DOHH2 (cell line): ENCODE measurements at regions not wholly inside any gene's neighbourhood (a gene's known extent, or its start where the extent isn't known, plus 50 kb on each side); places are given as distances from the start of the nearest gene placed in this dataset.

Experiments
- H3F3A ChIP-seq: fragments of 200-600 bp; sonication (generic), shearing (Covaris generic); 2 replicates; pipeline ENCODE4 v1.6.0; 2016; ENCODE audit warnings: antibody characterized with exemption, mild to moderate bottlenecking; ENCODE audit not compliant: control insufficient read depth, insufficient read depth
- H3K27ac ChIP-seq: fragments of 200-600 bp; sonication (generic); 2 replicates; pipeline ENCODE4 v1.5.1; 2014; ENCODE audit warnings: low read depth, mild to moderate bottlenecking, low read length, moderate library complexity
- H3K27me3 ChIP-seq: fragments of 200-600 bp; sonication (generic); 2 replicates; pipeline ENCODE4 v1.6.1; 2014; ENCODE audit warnings: mild to moderate bottlenecking, low read length, mixed read lengths; ENCODE audit not compliant: control insufficient read depth
- H3K36me3 ChIP-seq: fragments of 200-600 bp; sonication (generic); 2 replicates; pipeline ENCODE4 v1.6.1; 2014; ENCODE audit warnings: mild to moderate bottlenecking, low read length, moderate library complexity, mixed read lengths; ENCODE audit not compliant: control insufficient read depth
- H3K4me1 ChIP-seq: fragments of 200-600 bp; sonication (generic); 2 replicates; pipeline ENCODE4 v1.6.1; 2014; ENCODE audit warnings: mild to moderate bottlenecking, low read length, mixed read lengths; ENCODE audit not compliant: control insufficient read depth
- H3K4me2 ChIP-seq: fragments of 200-600 bp; sonication (generic); 2 replicates; pipeline ENCODE4 v1.6.0; 2014; ENCODE audit warnings: mild to moderate bottlenecking, low read length, moderate library complexity
- H3K4me3 ChIP-seq: fragments of 200-600 bp; sonication (generic); 2 replicates; pipeline ENCODE4 v1.5.1; 2014; ENCODE audit warnings: mild to moderate bottlenecking, low read length, mixed read lengths
- H3K79me2 ChIP-seq: fragments of 200-600 bp; sonication (generic); 2 replicates; pipeline ENCODE4 v1.6.1; 2014; ENCODE audit warnings: mild to moderate bottlenecking, low read length, mixed read lengths; ENCODE audit not compliant: control insufficient read depth
- H3K9me2 ChIP-seq: fragments of 200-600 bp; sonication (generic); replicated peaks from 2 replicates; pipeline ENCODE4 v1.6.1; 2014; ENCODE audit warnings: mild to moderate bottlenecking, low read length, mixed read lengths; ENCODE audit not compliant: control insufficient read depth
- H3K9me3 ChIP-seq: fragments of 200-600 bp; sonication (generic); 2 replicates; pipeline ENCODE4 v1.6.1; 2014; ENCODE audit warnings: antibody characterized with exemption, low read length, mixed read lengths; ENCODE audit not compliant: control insufficient read depth, insufficient read depth
- H4K20me1 ChIP-seq: fragments of 200-600 bp; sonication (generic); 2 replicates; pipeline ENCODE4 v1.6.0; 2014; ENCODE audit warnings: low read depth, mild to moderate bottlenecking, antibody characterized with exemption, low read length, moderate library complexity; ENCODE audit not compliant: control insufficient read depth, insufficient read depth
- CTCF ChIP-seq: fragments of 200-600 bp; sonication (generic); IDR thresholded peaks from one replicate; pipeline ENCODE4 v1.5.1; 2014; ENCODE audit warnings: antibody characterized with exemption, mild to moderate bottlenecking, low read depth, low read length; ENCODE audit not compliant: poor library complexity, severe bottlenecking
- EZH2phosphoT487 ChIP-seq: fragments of 200-600 bp; sonication (generic); IDR thresholded peaks from 2 replicates; pipeline ENCODE4 v1.6.1; 2017; ENCODE audit warnings: borderline replicate concordance, mild to moderate bottlenecking, antibody characterized with exemption, low read length, moderate library complexity, mixed read lengths

- Histone ChIP-seq H3K4me3 (no peak overlapping the region), H3K4me2 (no peak overlapping the region), H3K4me1 (no peaks in the 10 kb centered on the region), H3F3A (no peaks in the 10 kb centered on the region), H3K9me3 (no peaks in the 10 kb centered on the region), H3K9me2 (no peaks in the 10 kb centered on the region), H3K27ac (no peak overlapping the region), H3K27me3 (no peaks in the 10 kb centered on the region), H3K79me2 (no peaks in the 10 kb centered on the region), H4K20me1 (no peaks in the 10 kb centered on the region), H3K36me3 (no peaks in the 10 kb centered on the region)
- TF ChIP-seq CTCF: no peak
- TF ChIP-seq EZH2phosphoT487: no peak
These were observed 54.1 kb upstream of the FOXQ1 start for GRCh38 chr6:1257778-1258177.

- Histone ChIP-seq H3K9me2 (no peaks in the 10 kb centered on the region), H3K4me1 (no peaks in the 10 kb centered on the region), H3K36me3 (no peaks in the 10 kb centered on the region), H3K4me2 (no peak overlapping the region), H4K20me1 (no peaks in the 10 kb centered on the region), H3K4me3 (no peak overlapping the region), H3K9me3 (no peaks in the 10 kb centered on the region), H3F3A (no peaks in the 10 kb centered on the region), H3K27me3 (no peaks in the 10 kb centered on the region), H3K27ac (no peak overlapping the region), H3K79me2 (no peaks in the 10 kb centered on the region)
- no peak for TF ChIP-seq CTCF
- no peak for TF ChIP-seq EZH2phosphoT487
These were observed 55.4 kb upstream of the FOXQ1 start for GRCh38 chr6:1256435-1257008.

DNA sequence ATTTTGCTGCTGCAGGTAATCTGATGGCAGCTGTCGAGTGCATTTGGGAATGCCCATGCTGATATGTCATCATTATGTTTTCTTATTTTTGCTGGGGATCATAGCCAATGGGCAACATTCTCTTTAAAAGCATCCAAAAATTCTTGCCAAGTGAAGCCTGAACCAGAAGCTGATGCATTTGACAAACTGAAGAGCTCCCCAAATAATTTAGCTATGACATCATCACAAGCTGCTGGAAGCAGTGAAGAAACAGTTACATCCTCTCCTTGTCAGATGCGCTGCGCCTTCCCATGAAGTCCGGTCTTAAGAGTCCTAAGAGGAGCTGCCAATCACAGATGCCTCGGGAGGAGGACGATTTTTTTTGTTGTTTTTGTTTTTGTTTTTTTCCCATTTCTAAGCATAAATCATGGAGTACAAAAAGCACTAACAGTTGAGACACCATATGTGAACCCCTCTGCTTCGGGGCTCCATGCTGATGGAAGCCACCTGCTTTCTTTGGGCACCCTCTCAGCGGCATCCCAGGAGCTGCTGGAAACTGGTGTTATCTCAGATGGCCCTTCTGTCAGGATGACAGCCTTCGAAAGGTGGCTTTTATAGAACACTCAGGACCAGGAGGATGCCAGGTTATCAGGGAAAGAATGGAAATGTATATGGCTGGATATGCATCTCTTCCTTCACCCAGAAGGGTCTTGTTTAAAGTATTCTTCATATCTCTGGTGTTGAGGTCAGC lies 56.1 kb upstream of the FOXQ1 start:
- TF ChIP-seq CTCF (no peak), EZH2phosphoT487 (no peak)
- Histone ChIP-seq H3K4me2 (no peak overlapping the region), H3K27me3 (no peaks in the 10 kb centered on the region), H3K79me2 (no peaks in the 10 kb centered on the region), H3K36me3 (no peaks in the 10 kb centered on the region), H3K9me3 (no peaks in the 10 kb centered on the region), H3F3A (no peaks in the 10 kb centered on the region), H3K9me2 (no peaks in the 10 kb centered on the region), H4K20me1 (no peaks in the 10 kb centered on the region), H3K27ac (no peak overlapping the region), H3K4me3 (no peak overlapping the region), H3K4me1 (no peaks in the 10 kb centered on the region)
